ENCODE measurements at regions not wholly inside any gene's neighbourhood (a gene's known extent, or its start where the extent isn't known, plus 50 kb on each side); places are given as distances from the start of the nearest gene placed in this dataset.

GRCh38 chr5:61596265-61596664 lies 264.2 kb downstream of the ZSWIM6 start:
- no peak for DNase-seq (ENCODE audit: low spot score)

GRCh38 chr5:61597684-61598083 lies 265.6 kb downstream of the ZSWIM6 start:
- DNase-seq (ENCODE audit: low spot score) = no peak

GRCh38 chr5:61598126-61598525 lies 266.1 kb downstream of the ZSWIM6 start:
- no peak for DNase-seq (ENCODE audit: low spot score)

GRCh38 chr5:61599370-61600122 lies 267.5 kb downstream of the ZSWIM6 start:
- DNase-seq (ENCODE audit: low spot score) = no peak

- DNase-seq (ENCODE audit: low spot score) = no peak
Measured at GRCh38 chr5:61600123-61600444, 268.0 kb downstream of the ZSWIM6 start.

- DNase-seq (ENCODE audit: low spot score) = no peak
Measured at GRCh38 chr5:61600945-61601511, 269.0 kb downstream of the ZSWIM6 start.

- peak; percentile 84 for DNase-seq (ENCODE audit: low spot score)
Measured at GRCh38 chr5:61603211-61603908, 271.3 kb downstream of the ZSWIM6 start.

GRCh38 chr5:61604076-61605025 lies 272.3 kb downstream of the ZSWIM6 start:
- no peak for DNase-seq (ENCODE audit: low spot score)

- no peak for DNase-seq (ENCODE audit: low spot score)
Measured at GRCh38 chr5:61609840-61610677, 278.0 kb downstream of the ZSWIM6 start.

GRCh38 chr5:61610678-61611024 lies 278.6 kb downstream of the ZSWIM6 start:
- no peak for DNase-seq (ENCODE audit: low spot score)

- DNase-seq (ENCODE audit: low spot score) = no peak
Measured at GRCh38 chr5:61612431-61612830, 280.4 kb downstream of the ZSWIM6 start.

GRCh38 chr5:61613679-61614078 lies 281.6 kb downstream of the ZSWIM6 start:
- no peak for DNase-seq (ENCODE audit: low spot score)

- DNase-seq (ENCODE audit: low spot score) = no peak
Measured at GRCh38 chr5:61614606-61615005, 282.5 kb downstream of the ZSWIM6 start.

- DNase-seq (ENCODE audit: low spot score) = no peak
Measured at GRCh38 chr5:61617039-61617438, 285.0 kb downstream of the ZSWIM6 start.

- DNase-seq (ENCODE audit: low spot score) = no peak
Measured at GRCh38 chr5:61617995-61618525, 286.0 kb downstream of the ZSWIM6 start.

- DNase-seq (ENCODE audit: low spot score) = no peak
Measured at GRCh38 chr5:61618577-61618976, 286.5 kb downstream of the ZSWIM6 start.

- no peak for DNase-seq (ENCODE audit: low spot score)
Measured at GRCh38 chr5:61619289-61619688, 287.2 kb downstream of the ZSWIM6 start.

- peak; percentile 73 for DNase-seq (ENCODE audit: low spot score)
Measured at GRCh38 chr5:61619777-61620518, 287.9 kb downstream of the ZSWIM6 start.

- DNase-seq (ENCODE audit: low spot score) = no peak
Measured at GRCh38 chr5:61620699-61621182, 288.7 kb downstream of the ZSWIM6 start.

GRCh38 chr5:61621202-61621650 lies 289.2 kb downstream of the ZSWIM6 start:
- peak; percentile 97 for DNase-seq (ENCODE audit: low spot score)

Measured in putamen (tissue), 1 donor.